GM19372 (cell line): ENCODE measurements at regions not wholly inside any gene's neighbourhood (a gene's known extent, or its start where the extent isn't known, plus 50 kb on each side); places are given as distances from the start of the nearest gene placed in this dataset.

Experiments
- ATAC-seq: cut with Tn5 transposase; IDR thresholded peaks from one replicate; pipeline ENCODE4 v1.9.1; 2021; ENCODE audit warnings: mild to moderate bottlenecking, low read depth, moderate library complexity; ENCODE audit not compliant: unreplicated experiment

GRCh38 chr7:130894909-130895750 is 161.1 kb upstream of the KLF14 start:
- ATAC-seq = no peak

GRCh38 chr7:130896051-130896881 is 162.3 kb upstream of the KLF14 start:
- ATAC-seq = no peak

- no peak for ATAC-seq
Observed at GRCh38 chr7:130896898-130897514, 163.0 kb upstream of the KLF14 start.

GRCh38 chr7:130897515-130898419 is 163.8 kb upstream of the KLF14 start:
- ATAC-seq = no peak

- no peak for ATAC-seq
Observed at GRCh38 chr7:130899071-130899560, 165.1 kb upstream of the KLF14 start.

GRCh38 chr7:130899638-130900401 is 165.8 kb upstream of the KLF14 start:
- no peak for ATAC-seq

GRCh38 chr7:130900471-130901076 is 166.6 kb upstream of the KLF14 start:
- ATAC-seq = no peak

GRCh38 chr7:130901209-130901783 is 167.3 kb upstream of the KLF14 start:
- no peak for ATAC-seq

- no peak for ATAC-seq
Observed at GRCh38 chr7:130902755-130903357, 168.8 kb upstream of the KLF14 start.

- no peak for ATAC-seq
Observed at GRCh38 chr7:130903358-130903974, 169.5 kb upstream of the KLF14 start.

GRCh38 chr7:130904031-130904757 is 170.2 kb upstream of the KLF14 start:
- no peak for ATAC-seq

GRCh38 chr7:130904792-130905191 is 170.8 kb upstream of the KLF14 start:
- no peak for ATAC-seq

GRCh38 chr7:130906575-130906974 is 172.6 kb upstream of the KLF14 start:
- no peak for ATAC-seq

- no peak for ATAC-seq
Observed at GRCh38 chr7:130907439-130907838, 173.4 kb upstream of the KLF14 start.

GRCh38 chr7:130908345-130909160 is 174.5 kb upstream of the KLF14 start:
- no peak for ATAC-seq

- no peak for ATAC-seq
Observed at GRCh38 chr7:130909161-130909836, 175.3 kb upstream of the KLF14 start.
